Esophagus muscularis mucosa (tissue), 4 donors: ENCODE measurements at regions not wholly inside any gene's neighbourhood (a gene's known extent, or its start where the extent isn't known, plus 50 kb on each side); places are given as distances from the start of the nearest gene placed in this dataset.

Source experiments
- EP300 ChIP-seq: sonication (generic); formaldehyde crosslinking; IDR thresholded peaks from one replicate; pipeline ENCODE4 v1.6.1; 2017; ENCODE audit warnings: antibody characterized with exemption
- POLR2A ChIP-seq: fragments of 450-650 bp; IDR thresholded peaks from one replicate; pipeline ENCODE4 v1.6.1; 2017; ENCODE audit warnings: antibody characterized with exemption, moderate library complexity, mild to moderate bottlenecking, low read depth
- POLR2AphosphoS5 ChIP-seq, 2 donors: sonication (generic); formaldehyde crosslinking; IDR thresholded peaks; one replicate each; pipeline ENCODE4 v1.6.1; 2017; ENCODE audit warnings: antibody characterized with exemption in 2 of 2
- TF ChIP-seq, protein P1 (sequence below), 3 experiments: fragments of 200-600 bp in 2 of 3; fragments of 450-650 bp in 1 of 3; sonication (generic) in 2 of 3; IDR thresholded peaks; one replicate each; pipeline ENCODE4 v1.5.1; 2017 to 2019; ENCODE audit warnings: antibody characterized with exemption in 3 of 3, mild to moderate bottlenecking in 2 of 3, moderate library complexity in 1 of 3

- TF ChIP-seq, protein P1, sequence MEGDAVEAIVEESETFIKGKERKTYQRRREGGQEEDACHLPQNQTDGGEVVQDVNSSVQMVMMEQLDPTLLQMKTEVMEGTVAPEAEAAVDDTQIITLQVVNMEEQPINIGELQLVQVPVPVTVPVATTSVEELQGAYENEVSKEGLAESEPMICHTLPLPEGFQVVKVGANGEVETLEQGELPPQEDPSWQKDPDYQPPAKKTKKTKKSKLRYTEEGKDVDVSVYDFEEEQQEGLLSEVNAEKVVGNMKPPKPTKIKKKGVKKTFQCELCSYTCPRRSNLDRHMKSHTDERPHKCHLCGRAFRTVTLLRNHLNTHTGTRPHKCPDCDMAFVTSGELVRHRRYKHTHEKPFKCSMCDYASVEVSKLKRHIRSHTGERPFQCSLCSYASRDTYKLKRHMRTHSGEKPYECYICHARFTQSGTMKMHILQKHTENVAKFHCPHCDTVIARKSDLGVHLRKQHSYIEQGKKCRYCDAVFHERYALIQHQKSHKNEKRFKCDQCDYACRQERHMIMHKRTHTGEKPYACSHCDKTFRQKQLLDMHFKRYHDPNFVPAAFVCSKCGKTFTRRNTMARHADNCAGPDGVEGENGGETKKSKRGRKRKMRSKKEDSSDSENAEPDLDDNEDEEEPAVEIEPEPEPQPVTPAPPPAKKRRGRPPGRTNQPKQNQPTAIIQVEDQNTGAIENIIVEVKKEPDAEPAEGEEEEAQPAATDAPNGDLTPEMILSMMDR (IDR thresholded peaks at IDR 0.05), result no peak
- no peak for TF ChIP-seq POLR2A
- TF ChIP-seq EP300, result no peak
- no peak for TF ChIP-seq POLR2AphosphoS5 (IDR thresholded peaks at IDR 0.05)
Observed at GRCh38 chr4:19324184-19324583, 927.5 kb upstream of the SLIT2 start.
